ENCODE measurements at regions not wholly inside any gene's neighbourhood (a gene's known extent, or its start where the extent isn't known, plus 50 kb on each side); places are given as distances from the start of the nearest gene placed in this dataset.

- H3F3A ChIP-seq (replicated peaks; ENCODE audit: insufficient read depth), result no peaks in the 10 kb centered on the region
- H3K4me1 ChIP-seq (ENCODE audit: control insufficient read depth in 1 of 2, insufficient read depth in 2 of 2, low read depth in 1 of 2, low read length in 1 of 2), result no peaks in the 10 kb centered on the region
- H3K36me3 ChIP-seq (replicated peaks in 1 of 2; ENCODE audit: control insufficient read depth in 1 of 2, insufficient read depth in 2 of 2, low read length in 1 of 2), result no peaks in the 10 kb centered on the region
- H3K9me2 ChIP-seq, result no peaks in the 10 kb centered on the region
- H3K9ac ChIP-seq, result no peak overlapping the region
- H3K27me3 ChIP-seq (ENCODE audit: insufficient read depth), result peaks cover 43% of the 10 kb centered on the region; the same call in 1 of the 2 replicates
- CTCF ChIA-PET, result no interaction called here
- WGBS (ENCODE audit: low lambda C conversion rate), result 29% methylated on average over 5 of the region's 8 CpGs
- POLR2A ChIA-PET, result no interaction called here
- H3K79me2 ChIP-seq (ENCODE audit: insufficient read depth), result no peaks in the 10 kb centered on the region
- H4K20me1 ChIP-seq (ENCODE audit: insufficient read depth), result no peaks in the 10 kb centered on the region
- no peak overlapping the region for H3K27ac ChIP-seq (ENCODE audit: low read depth in 2 of 2, low read length in 1 of 2)
- no peaks in the 10 kb centered on the region for H3K9me3 ChIP-seq
- H3K4me2 ChIP-seq, result no peak overlapping the region
- H2AFZ ChIP-seq (ENCODE audit: low read depth), result no peak overlapping the region
- DNase-seq, result no peak
- H3K4me3 ChIP-seq (ENCODE audit: low read depth in 2 of 2, low read length in 1 of 2), result no peak overlapping the region
- no peak for TF ChIP-seq TCF12 (IDR thresholded peaks at IDR 0.05)
- no peak for TF ChIP-seq POLR2AphosphoS5 (IDR thresholded peaks at IDR 0.05; ENCODE audit: low read depth, low read length)
- no peak for TF ChIP-seq GATA2 (CRISPR knock-in tag; IDR thresholded peaks at IDR 0.05)
- no peak for TF ChIP-seq USF1 (IDR thresholded peaks at IDR 0.05; ENCODE audit: borderline replicate concordance, low read depth)
- no peak for TF ChIP-seq CTCF (IDR thresholded peaks at IDR 0.05)
- TF ChIP-seq FOXM1 (IDR thresholded peaks at IDR 0.05; ENCODE audit: low read depth), result no peak
- TF ChIP-seq SIN3A (IDR thresholded peaks at IDR 0.05; ENCODE audit: borderline replicate concordance, low read depth, low read length), result no peak
- TF ChIP-seq ZBTB33 (IDR thresholded peaks at IDR 0.05; ENCODE audit: borderline replicate concordance, low read depth), result no peak
- TF ChIP-seq ELF1 (IDR thresholded peaks at IDR 0.05), result no peak
Observed at GRCh38 chr6:3540253-3540820, 83.5 kb upstream of the SLC22A23 start.

- 34% methylated on average over 6 of the region's 6 CpGs for WGBS (ENCODE audit: low lambda C conversion rate)
- no peaks in the 10 kb centered on the region for H4K20me1 ChIP-seq (ENCODE audit: insufficient read depth)
Observed at GRCh38 chr6:3538536-3538935, 81.7 kb upstream of the SLC22A23 start.

More at GRCh38 chr6:3538536-3538935, 81.7 kb upstream of the SLC22A23 start:
- ChIA-PET CTCF (no interaction called here), POLR2A (no interaction called here)
- Histone ChIP-seq H3F3A (replicated peaks; ENCODE audit: insufficient read depth) (no peaks in the 10 kb centered on the region), H3K9me2 (no peaks in the 10 kb centered on the region), H3K36me3 (replicated peaks in 1 of 2; ENCODE audit: control insufficient read depth in 1 of 2, insufficient read depth in 2 of 2, low read length in 1 of 2) (no peaks in the 10 kb centered on the region), H3K4me3 (ENCODE audit: low read depth in 2 of 2, low read length in 1 of 2) (no peak overlapping the region), H3K4me1 (ENCODE audit: control insufficient read depth in 1 of 2, insufficient read depth in 2 of 2, low read depth in 1 of 2, low read length in 1 of 2) (no peaks in the 10 kb centered on the region), H3K9me3 (no peaks in the 10 kb centered on the region), H3K4me2 (no peak overlapping the region), H3K9ac (no peak overlapping the region), H3K27me3 (ENCODE audit: insufficient read depth) (peaks cover 49% of the 10 kb centered on the region; the same call in 1 of the 2 replicates), H3K79me2 (ENCODE audit: insufficient read depth) (no peaks in the 10 kb centered on the region), H3K27ac (ENCODE audit: low read depth in 2 of 2, low read length in 1 of 2) (no peak overlapping the region), H2AFZ (ENCODE audit: low read depth) (no peak overlapping the region)
- TF ChIP-seq RXRA (IDR thresholded peaks at IDR 0.05; ENCODE audit: borderline replicate concordance, low read depth) (no peak), ZBTB33 (IDR thresholded peaks at IDR 0.05; ENCODE audit: borderline replicate concordance, low read depth) (no peak), NFIC (IDR thresholded peaks at IDR 0.05; ENCODE audit: borderline replicate concordance) (no peak), TAF1 (IDR thresholded peaks at IDR 0.05; ENCODE audit: borderline replicate concordance, low read depth, low read length) (no peak), FOXM1 (IDR thresholded peaks at IDR 0.05; ENCODE audit: low read depth) (no peak), EZH2phosphoT487 (IDR thresholded peaks at IDR 0.05; ENCODE audit: borderline replicate concordance, low read depth) (no peak), REST (IDR thresholded peaks at IDR 0.05; ENCODE audit: low read depth, low read length) (no peak), RAD21 (IDR thresholded peaks at IDR 0.05; ENCODE audit: low read length) (no peak), EP300 (IDR thresholded peaks at IDR 0.05; ENCODE audit: borderline replicate concordance in 1 of 2, low read depth in 1 of 2, low read length in 1 of 2) (no peak)
- no peak for DNase-seq

All from SK-N-SH (cell line).